ENCODE measurements at regions not wholly inside any gene's neighbourhood (a gene's known extent, or its start where the extent isn't known, plus 50 kb on each side); places are given as distances from the start of the nearest gene placed in this dataset.

DNA sequence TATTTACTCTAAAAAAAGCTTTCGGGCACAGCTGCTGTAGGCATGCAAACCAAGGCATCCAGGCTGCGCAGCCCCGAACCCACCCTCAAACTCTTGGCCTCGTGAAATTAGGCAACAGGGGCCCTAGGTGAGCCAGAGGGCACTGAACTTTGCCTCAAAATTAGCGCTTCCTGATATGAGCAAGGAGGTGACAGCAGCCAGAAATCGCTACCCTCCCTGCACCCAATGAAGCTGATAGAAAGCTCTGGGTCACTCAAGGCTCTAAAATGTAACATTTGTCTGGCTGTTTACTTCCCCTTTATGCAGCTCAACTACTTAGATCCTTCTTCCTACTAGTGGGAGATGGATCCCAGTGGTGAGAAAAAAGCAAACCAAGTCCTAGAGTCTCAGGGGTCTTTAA lies 61.8 kb downstream of the PITPNM2 start:
- TF ChIP-seq EZH2 (IDR thresholded peaks at IDR 0.05; ENCODE audit: insufficient read depth, poor library complexity, severe bottlenecking): no peak
- TF ChIP-seq EZH2phosphoT487 (IDR thresholded peaks at IDR 0.05; ENCODE audit: insufficient read depth, low read depth): no peak

Data from GM23248 (cell line).